Transverse colon (tissue), 4 donors: ENCODE measurements at regions not wholly inside any gene's neighbourhood (a gene's known extent, or its start where the extent isn't known, plus 50 kb on each side); places are given as distances from the start of the nearest gene placed in this dataset.

ENCODE experiments used
- DNase-seq: peaks from one replicate; pipeline ENCODE4 v3.0.0-alpha.2; 2019
- H3K27ac ChIP-seq, 4 donors: fragments of 200-600 bp; sonication (generic); 2 replicates each; pipeline ENCODE4 v1.5.1; 2016 to 2018; ENCODE audit warnings: inconsistent platforms in 4 of 4
- H3K27me3 ChIP-seq: fragments of 200-600 bp; sonication (generic); 2 replicates; pipeline ENCODE4 v1.5.1; 2017; ENCODE audit warnings: inconsistent platforms
- H3K36me3 ChIP-seq, 4 donors: fragments of 200-600 bp; sonication (generic); 2 replicates each; pipeline ENCODE4 v1.5.1; 2017 to 2019; ENCODE audit warnings: inconsistent platforms in 4 of 4
- H3K4me1 ChIP-seq, 4 donors: fragments of 200-600 bp; sonication (generic); 2 replicates each; pipeline ENCODE4 v1.5.1; 2017 to 2020; ENCODE audit warnings: inconsistent platforms in 4 of 4
- H3K4me3 ChIP-seq, 4 donors: fragments of 200-600 bp; sonication (generic); 1 replicate in 1 of 4; 2 replicates in 3 of 4; pipeline versions ENCODE4 v1.5.1 to v1.6.1; 2017 to 2019; ENCODE audit warnings: inconsistent platforms in 4 of 4
- H3K9me3 ChIP-seq, 2 donors: fragments of 200-600 bp; sonication (generic); 2 replicates each; pipeline ENCODE4 v1.5.1; 2017 to 2019; ENCODE audit warnings: inconsistent platforms in 2 of 2
- CTCF ChIP-seq, 5 experiments: fragments of 200-600 bp in 3 of 5; fragments of 450-650 bp in 2 of 5; sonication (generic) in 3 of 5; IDR thresholded peaks; 1 replicate in 2 of 5; 2 replicates in 3 of 5; pipeline ENCODE4 v1.5.1; 2016 to 2017; ENCODE audit warnings: antibody characterized with exemption in 5 of 5, inconsistent platforms in 3 of 5, mild to moderate bottlenecking in 2 of 5, moderate library complexity in 1 of 5
- EP300 ChIP-seq: sonication (generic); formaldehyde crosslinking; IDR thresholded peaks from one replicate; pipeline ENCODE4 v1.6.1; 2017; ENCODE audit warnings: antibody characterized with exemption, low read depth
- POLR2A ChIP-seq: fragments of 450-650 bp; IDR thresholded peaks from one replicate; pipeline ENCODE4 v1.6.1; 2016; ENCODE audit warnings: antibody characterized with exemption, mild to moderate bottlenecking, moderate library complexity
- POLR2AphosphoS5 ChIP-seq, 3 donors: sonication (generic); formaldehyde crosslinking; IDR thresholded peaks; one replicate each; pipeline ENCODE4 v1.6.1; 2016; ENCODE audit warnings: antibody characterized with exemption in 3 of 3
- WGBS, 2 donors: methylation state at CpG; one replicate each; pipeline ENCODE4 v1.1.5; 2018; ENCODE audit warnings: low coverage in 1 of 2; 5-methylcytosine and 5-hydroxymethylcytosine counted together
- in situ Hi-C, 4 donors: fragments of 200-750 bp; cut with MboI; loops; one replicate each; pipeline versions ENCODE4 v1.15.0 to v1.15.1; 2017; ENCODE audit warnings: low sequenced_read_pairs in 3 of 4, low pct_ligation_motif_present in 1 of 4, low pct_unique_long_range_greater_than_20kb in 1 of 4
- intact Hi-C: fragments of 100-400 bp; cut with DNase I; formaldehyde crosslinking; loops from one replicate; pipeline ENCODE4 v1.15.1; 2023; ENCODE audit warnings: low total_unique reads

DNA sequence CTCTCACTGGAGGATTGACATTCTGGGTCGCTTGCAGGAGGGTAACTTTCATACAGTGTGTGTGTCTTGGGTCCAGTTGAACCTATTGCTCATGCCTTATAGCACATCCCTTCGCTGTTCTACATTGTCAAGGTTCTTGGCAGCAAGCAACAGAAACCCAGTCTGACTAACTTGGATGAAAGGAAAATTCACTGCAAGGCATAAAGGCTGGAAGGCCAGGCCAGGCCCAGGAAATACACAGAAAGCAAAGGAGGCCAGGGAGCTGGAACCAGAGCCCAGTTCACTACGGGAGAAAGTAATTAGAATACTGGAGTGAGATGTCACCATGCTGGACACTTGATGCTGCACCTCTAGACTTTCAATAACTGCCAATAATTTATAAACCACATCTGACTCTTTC is 353.8 kb upstream of the GATB start:
- Histone ChIP-seq H3K36me3 (no peaks in the 10 kb centered on the region), H3K27me3 (no peaks in the 10 kb centered on the region), H3K27ac (no peak overlapping the region), H3K4me3 (no peak overlapping the region), H3K9me3 (no peaks in the 10 kb centered on the region), H3K4me1 (peaks cover 0 to 5% (median 0%) of the 10 kb centered on the region in 4 donors)
- TF ChIP-seq CTCF (IDR thresholded peaks at IDR 0.05) (no peak), POLR2A (no peak), POLR2AphosphoS5 (IDR thresholded peaks at IDR 0.05) (no peak), EP300 (no peak)
- no peak for DNase-seq
- intact Hi-C loops = no loop called here
- 70 to 84% methylated on average over 2 to 3 of the region's 3 CpGs for WGBS, 2 donors
- in situ Hi-C loops = no loop called here

- Histone ChIP-seq H3K4me3 (no peak overlapping the region), H3K4me1 (peaks cover 0 to 12% (median 0%) of the 10 kb centered on the region in 4 donors), H3K27ac (no peak overlapping the region), H3K9me3 (no peaks in the 10 kb centered on the region), H3K27me3 (no peaks in the 10 kb centered on the region), H3K36me3 (no peaks in the 10 kb centered on the region)
- WGBS, 2 donors = 77 to 85% methylated on average over 2 of the region's 2 CpGs
- intact Hi-C loops (no loop called here), in situ Hi-C loops (no loop called here)
- no peak for DNase-seq
- TF ChIP-seq EP300 (no peak), POLR2A (no peak), POLR2AphosphoS5 (IDR thresholded peaks at IDR 0.05) (no peak), CTCF (IDR thresholded peaks at IDR 0.05) (no peak)
These were observed 352.1 kb upstream of the GATB start for GRCh38 chr4:152112887-152113286.

GRCh38 chr4:152112190-152112589 is 351.4 kb upstream of the GATB start:
- Histone ChIP-seq H3K27ac (no peak overlapping the region), H3K4me3 (no peak overlapping the region), H3K27me3 (no peaks in the 10 kb centered on the region), H3K4me1 (peaks cover 0 to 12% (median 0%) of the 10 kb centered on the region in 4 donors), H3K36me3 (no peaks in the 10 kb centered on the region), H3K9me3 (no peaks in the 10 kb centered on the region)
- DNase-seq = no peak
- TF ChIP-seq POLR2AphosphoS5 (IDR thresholded peaks at IDR 0.05) (no peak), POLR2A (no peak), CTCF (IDR thresholded peaks at IDR 0.05) (no peak), EP300 (no peak)
- in situ Hi-C loops = no loop called here
- intact Hi-C loops = no loop called here
- 96 to 100% methylated on average over 2 of the region's 2 CpGs for WGBS, 2 donors

- no peaks in the 10 kb centered on the region for H3K36me3 ChIP-seq
- H3K27ac ChIP-seq = no peak overlapping the region
- no peaks in the 10 kb centered on the region for H3K27me3 ChIP-seq
- H3K4me1 ChIP-seq = peaks cover 0 to 24% (median 5%) of the 10 kb centered on the region in 4 donors
- DNase-seq = no peak
- in situ Hi-C loops (no loop called here), intact Hi-C loops (no loop called here)
- no peak overlapping the region for H3K4me3 ChIP-seq
- TF ChIP-seq POLR2A = no peak
- no peak for TF ChIP-seq EP300
- TF ChIP-seq CTCF (IDR thresholded peaks at IDR 0.05) = no peak
- no peak for TF ChIP-seq POLR2AphosphoS5 (IDR thresholded peaks at IDR 0.05)
- H3K9me3 ChIP-seq = no peaks in the 10 kb centered on the region
- WGBS, 2 donors = 80 to 95% methylated on average over 1 of the region's 1 CpG
These were observed 350.0 kb upstream of the GATB start for GRCh38 chr4:152110780-152111179.
